Loucy (cell line): ENCODE measurements at regions not wholly inside any gene's neighbourhood (a gene's known extent, or its start where the extent isn't known, plus 50 kb on each side); places are given as distances from the start of the nearest gene placed in this dataset.

Experiments
- H2AFZ ChIP-seq: fragments of 200-600 bp; sonication (generic); 2 replicates; pipeline ENCODE4 v1.6.0; 2016; ENCODE audit warnings: antibody characterized with exemption, mild to moderate bottlenecking, low read length, moderate library complexity
- H3F3A ChIP-seq: fragments of 200-600 bp; 2 replicates; pipeline ENCODE4 v1.6.0; 2016; ENCODE audit warnings: antibody characterized with exemption, low read depth, mild to moderate bottlenecking
- H3K27me3 ChIP-seq: fragments of 200-600 bp; sonication (generic); 2 replicates; pipeline ENCODE4 v1.6.1; 2014; ENCODE audit warnings: low read length, mild to moderate bottlenecking; ENCODE audit not compliant: insufficient read depth, poor library complexity, severe bottlenecking
- H3K36me3 ChIP-seq: fragments of 200-600 bp; sonication (generic); 2 replicates; pipeline ENCODE4 v1.6.1; 2016; ENCODE audit warnings: low read length; ENCODE audit not compliant: insufficient read depth
- H3K4me1 ChIP-seq: fragments of 200-600 bp; sonication (generic); 2 replicates; pipeline ENCODE4 v1.5.1; 2014; ENCODE audit warnings: low read length, mild to moderate bottlenecking; ENCODE audit not compliant: insufficient read depth, poor library complexity, severe bottlenecking
- H3K4me2 ChIP-seq: fragments of 200-600 bp; sonication (generic); 2 replicates; pipeline ENCODE4 v1.6.0; 2014; ENCODE audit warnings: antibody characterized with exemption, low read length, low read depth, mild to moderate bottlenecking; ENCODE audit not compliant: poor library complexity, severe bottlenecking
- H3K4me3 ChIP-seq: fragments of 200-600 bp; sonication (generic); 2 replicates; pipeline ENCODE4 v1.5.1; 2014; ENCODE audit warnings: low read length, mild to moderate bottlenecking, mixed read lengths; ENCODE audit not compliant: poor library complexity, severe bottlenecking
- H3K79me2 ChIP-seq: fragments of 200-600 bp; sonication (generic); 2 replicates; pipeline ENCODE4 v1.6.1; 2014; ENCODE audit warnings: low read length; ENCODE audit not compliant: insufficient read depth
- H3K9ac ChIP-seq: fragments of 200-600 bp; sonication (generic); 2 replicates; pipeline ENCODE4 v1.6.0; 2014; ENCODE audit warnings: mild to moderate bottlenecking, low read depth, low read length, moderate library complexity; ENCODE audit not compliant: poor library complexity, severe bottlenecking
- H3K9me2 ChIP-seq: fragments of 200-600 bp; sonication (generic); replicated peaks from 2 replicates; pipeline ENCODE4 v1.6.1; 2016; ENCODE audit warnings: low read depth, low read length, mixed read lengths
- H3K9me3 ChIP-seq: fragments of 200-600 bp; sonication (generic); 2 replicates; pipeline ENCODE4 v1.6.1; 2014; ENCODE audit warnings: mild to moderate bottlenecking, antibody characterized with exemption, low read length, low read depth; ENCODE audit not compliant: insufficient read depth
- H4K20me1 ChIP-seq: fragments of 200-600 bp; sonication (generic); 2 replicates; pipeline ENCODE4 v1.6.0; 2014; ENCODE audit warnings: antibody characterized with exemption, low read length, mild to moderate bottlenecking; ENCODE audit not compliant: insufficient read depth, poor library complexity, severe bottlenecking
- EZH2phosphoT487 ChIP-seq: fragments of 200-600 bp; IDR thresholded peaks from 2 replicates; pipeline ENCODE4 v1.6.1; 2018; ENCODE audit warnings: antibody characterized with exemption, mild to moderate bottlenecking, moderate library complexity, borderline replicate concordance
- TF ChIP-seq, protein P1 (sequence below): fragments of 200-600 bp; sonication (generic); conservative IDR thresholded peaks from 2 replicates; pipeline ENCODE4 v1.5.1; 2014; ENCODE audit warnings: mild to moderate bottlenecking, antibody characterized with exemption, low read length

DNA sequence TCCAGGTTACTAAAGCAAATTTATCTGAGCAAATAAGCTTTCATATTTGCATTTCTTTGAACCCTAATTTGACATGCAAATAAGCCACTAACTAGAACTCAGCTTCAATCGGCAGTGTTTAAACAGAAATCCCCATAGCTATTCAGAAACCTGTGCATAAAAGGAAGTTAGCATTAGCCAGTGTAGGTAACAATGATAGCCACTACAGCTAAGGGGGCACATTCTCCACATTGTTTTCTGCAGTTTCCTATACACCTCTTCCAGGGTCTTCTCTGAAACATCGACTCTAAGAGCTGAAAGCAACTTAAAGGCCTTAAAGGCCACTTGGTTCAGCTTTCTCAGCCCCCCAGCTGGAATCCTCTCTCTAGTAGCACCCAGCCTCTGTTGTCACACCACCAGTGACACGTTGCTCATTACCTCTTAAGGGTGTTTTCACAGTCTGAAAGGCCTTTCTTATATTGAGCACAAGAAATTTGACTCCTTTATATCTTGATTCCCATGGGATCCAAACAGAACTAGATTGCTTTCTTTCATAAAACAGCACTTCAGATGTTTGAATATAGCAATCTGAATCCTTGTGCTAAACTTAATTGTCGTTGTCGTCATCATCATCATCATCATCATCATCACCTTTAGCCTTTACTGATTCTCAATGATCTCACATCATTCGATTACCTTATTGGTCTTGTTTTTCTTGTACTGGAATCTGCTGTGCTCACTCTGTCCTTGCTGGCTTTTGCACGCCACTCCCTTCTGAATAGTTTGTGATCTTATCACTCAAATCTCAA, 93.9 kb upstream of the DAB1 start:
- Histone ChIP-seq H3K4me2 (no peak overlapping the region), H3K36me3 (no peaks in the 10 kb centered on the region), H4K20me1 (no peaks in the 10 kb centered on the region), H3F3A (no peaks in the 10 kb centered on the region), H3K79me2 (no peaks in the 10 kb centered on the region), H3K27me3 (no peaks in the 10 kb centered on the region), H3K9ac (no peak overlapping the region), H3K4me1 (no peaks in the 10 kb centered on the region), H3K4me3 (no peak overlapping the region), H3K9me3 (no peaks in the 10 kb centered on the region), H2AFZ (no peak overlapping the region), H3K9me2 (no peaks in the 10 kb centered on the region)
- TF ChIP-seq, protein P1, sequence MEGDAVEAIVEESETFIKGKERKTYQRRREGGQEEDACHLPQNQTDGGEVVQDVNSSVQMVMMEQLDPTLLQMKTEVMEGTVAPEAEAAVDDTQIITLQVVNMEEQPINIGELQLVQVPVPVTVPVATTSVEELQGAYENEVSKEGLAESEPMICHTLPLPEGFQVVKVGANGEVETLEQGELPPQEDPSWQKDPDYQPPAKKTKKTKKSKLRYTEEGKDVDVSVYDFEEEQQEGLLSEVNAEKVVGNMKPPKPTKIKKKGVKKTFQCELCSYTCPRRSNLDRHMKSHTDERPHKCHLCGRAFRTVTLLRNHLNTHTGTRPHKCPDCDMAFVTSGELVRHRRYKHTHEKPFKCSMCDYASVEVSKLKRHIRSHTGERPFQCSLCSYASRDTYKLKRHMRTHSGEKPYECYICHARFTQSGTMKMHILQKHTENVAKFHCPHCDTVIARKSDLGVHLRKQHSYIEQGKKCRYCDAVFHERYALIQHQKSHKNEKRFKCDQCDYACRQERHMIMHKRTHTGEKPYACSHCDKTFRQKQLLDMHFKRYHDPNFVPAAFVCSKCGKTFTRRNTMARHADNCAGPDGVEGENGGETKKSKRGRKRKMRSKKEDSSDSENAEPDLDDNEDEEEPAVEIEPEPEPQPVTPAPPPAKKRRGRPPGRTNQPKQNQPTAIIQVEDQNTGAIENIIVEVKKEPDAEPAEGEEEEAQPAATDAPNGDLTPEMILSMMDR, result no peak
- TF ChIP-seq EZH2phosphoT487, result no peak

GRCh38 chr1:57512386-57512785, 88.5 kb upstream of the DAB1 start:
- Histone ChIP-seq H3K9me2 (no peaks in the 10 kb centered on the region), H3K4me1 (no peaks in the 10 kb centered on the region), H3K4me3 (no peak overlapping the region), H3F3A (no peaks in the 10 kb centered on the region), H3K9me3 (no peaks in the 10 kb centered on the region), H3K79me2 (no peaks in the 10 kb centered on the region), H3K9ac (no peak overlapping the region), H3K27me3 (no peaks in the 10 kb centered on the region), H2AFZ (no peak overlapping the region), H3K36me3 (no peaks in the 10 kb centered on the region), H4K20me1 (no peaks in the 10 kb centered on the region), H3K4me2 (no peak overlapping the region)
- TF ChIP-seq EZH2phosphoT487, result no peak
- TF ChIP-seq, protein P1, result no peak

- no peaks in the 10 kb centered on the region for H3F3A ChIP-seq
- H3K9me2 ChIP-seq, result no peaks in the 10 kb centered on the region
- no peak overlapping the region for H2AFZ ChIP-seq
- no peaks in the 10 kb centered on the region for H3K9me3 ChIP-seq
- H3K4me2 ChIP-seq, result no peak overlapping the region
- H3K27me3 ChIP-seq, result no peaks in the 10 kb centered on the region
- H3K4me3 ChIP-seq, result no peak overlapping the region
- H3K9ac ChIP-seq, result no peak overlapping the region
- H3K4me1 ChIP-seq, result no peaks in the 10 kb centered on the region
- no peaks in the 10 kb centered on the region for H4K20me1 ChIP-seq
- H3K36me3 ChIP-seq, result no peaks in the 10 kb centered on the region
- H3K79me2 ChIP-seq, result no peaks in the 10 kb centered on the region
- TF ChIP-seq, protein P1, result no peak
- TF ChIP-seq EZH2phosphoT487, result no peak
Observed at GRCh38 chr1:57506941-57507340, 83.1 kb upstream of the DAB1 start.
